PC-9 (cell line): ENCODE measurements at regions not wholly inside any gene's neighbourhood (a gene's known extent, or its start where the extent isn't known, plus 50 kb on each side); places are given as distances from the start of the nearest gene placed in this dataset.

Source experiments
- BruUV-seq: library from RNA; stranded (reverse); fragments of 400-500 nt; replicated peaks from 2 replicates; lab custom pipeline; 2021; lab: Mats Ljungman, UMichigan
- CTCF ChIA-PET: fragments of 300-600 bp; sonication (Branson Sonifier 250); formaldehyde crosslinking; loops from one replicate; lab custom pipeline; 2022; ENCODE audit warnings: antibody characterized with exemption; lab: Charles Lee
- POLR2A ChIA-PET: fragments of 300-600 bp; sonication (Branson Sonifier 250); formaldehyde crosslinking; loops from one replicate; lab custom pipeline; 2022; ENCODE audit warnings: antibody characterized with exemption; ENCODE audit not compliant: unreplicated experiment; lab: Charles Lee
- DNase-seq, 2 experiments: peaks; one replicate each; pipeline versions ENCODE4 v3.0.0 to v3.0.0-alpha.2; 2015 to 2022; ENCODE audit warnings: mixed read lengths in 1 of 2
- H2AFZ ChIP-seq: fragments of 200-600 bp; sonication (generic); 2 replicates; pipeline ENCODE4 v1.8.1; 2017; ENCODE audit warnings: antibody characterized with exemption
- H3F3A ChIP-seq: fragments of 200-600 bp; sonication (generic); 2 replicates; pipeline ENCODE4 v1.8.1; 2017; ENCODE audit warnings: antibody characterized with exemption, mild to moderate bottlenecking, low read depth; ENCODE audit not compliant: insufficient read depth
- H3K27ac ChIP-seq: fragments of 200-600 bp; sonication (generic); 2 replicates; pipeline ENCODE4 v1.6.1; 2016; ENCODE audit warnings: mixed run types
- H3K27me3 ChIP-seq: fragments of 200-600 bp; sonication (generic); 2 replicates; pipeline ENCODE4 v1.6.1; 2016; ENCODE audit warnings: low read depth, mixed run types; ENCODE audit not compliant: insufficient read depth
- H3K36me3 ChIP-seq: fragments of 200-600 bp; sonication (generic); 2 replicates; pipeline ENCODE4 v1.6.1; 2016; ENCODE audit warnings: low read depth, mixed run types
- H3K4me1 ChIP-seq: fragments of 200-600 bp; sonication (generic); replicated peaks from 2 replicates; pipeline ENCODE4 v1.6.1; 2016; ENCODE audit warnings: mixed run types; ENCODE audit not compliant: insufficient read depth
- H3K4me2 ChIP-seq: fragments of 200-600 bp; sonication (generic); 2 replicates; pipeline ENCODE4 v1.6.1; 2017; ENCODE audit warnings: mixed run types
- H3K4me3 ChIP-seq: fragments of 200-600 bp; sonication (generic); 2 replicates; pipeline ENCODE4 v1.6.1; 2016; ENCODE audit warnings: mixed run types
- H3K79me2 ChIP-seq: fragments of 200-600 bp; sonication (generic); 2 replicates; pipeline ENCODE4 v1.6.1; 2017; ENCODE audit warnings: low read depth, mixed run types
- H3K9me2 ChIP-seq: fragments of 200-600 bp; sonication (generic); 2 replicates; pipeline ENCODE4 v1.8.1; 2017; ENCODE audit warnings: mild to moderate bottlenecking; ENCODE audit not compliant: insufficient read depth
- H3K9me3 ChIP-seq: fragments of 200-600 bp; sonication (generic); 2 replicates; pipeline ENCODE4 v1.8.1; 2016; ENCODE audit warnings: low read depth; ENCODE audit not compliant: insufficient read depth
- H4K20me1 ChIP-seq: fragments of 200-600 bp; sonication (generic); 2 replicates; pipeline ENCODE4 v1.8.1; 2017; ENCODE audit not compliant: insufficient read depth
- EZH2 ChIP-seq: fragments of 200-600 bp; sonication (generic); IDR thresholded peaks from 2 replicates; pipeline ENCODE4 v1.8.0; 2017; ENCODE audit warnings: antibody characterized with exemption, low read depth
- intact Hi-C: fragments of 100-400 bp; cut with micrococcal nuclease; formaldehyde crosslinking; loops from one replicate; pipeline ENCODE4 v1.10.0; 2022; ENCODE audit not compliant: unreplicated experiment
- TF ChIP-seq, protein P1 (sequence below): fragments of 200-600 bp; sonication (generic); conservative IDR thresholded peaks from 2 replicates; pipeline ENCODE4 v1.6.1; 2017; ENCODE audit warnings: mixed run types, antibody characterized with exemption, mild to moderate bottlenecking, moderate library complexity

DNA sequence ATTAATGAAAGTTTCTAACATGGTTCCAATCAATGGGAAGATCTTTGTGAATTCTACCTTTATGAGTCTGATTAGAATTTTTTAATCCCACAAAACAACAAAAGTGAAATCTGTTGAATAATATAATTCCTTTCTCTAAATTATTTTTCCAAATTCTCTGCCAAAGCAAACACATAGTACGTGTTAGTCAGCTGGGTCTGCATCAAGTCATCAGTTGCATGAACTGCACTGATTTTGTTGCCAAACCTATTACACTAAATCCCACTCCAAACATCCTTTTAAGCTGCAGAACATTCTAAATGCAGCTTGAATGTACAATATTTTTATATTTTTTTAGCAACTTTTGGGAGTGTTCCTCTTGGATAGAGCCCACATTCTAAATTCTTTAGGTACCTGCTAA, 199.0 kb upstream of the HSF2 start:
- DNase-seq, result no peak
- no TSS peak for BruUV-seq
- Histone ChIP-seq H3K4me2 (no peak overlapping the region), H4K20me1 (no peaks in the 10 kb centered on the region), H3K27ac (no peak overlapping the region), H3K79me2 (no peaks in the 10 kb centered on the region), H3K36me3 (no peaks in the 10 kb centered on the region), H3F3A (no peaks in the 10 kb centered on the region), H3K9me3 (peaks cover 3% of the 10 kb centered on the region; the same call in 1 of the 2 replicates), H2AFZ (peak overlapping the region; percentile 50; the same call in 1 of the 2 replicates), H3K4me3 (no peak overlapping the region), H3K27me3 (no peaks in the 10 kb centered on the region), H3K9me2 (no peaks in the 10 kb centered on the region), H3K4me1 (no peaks in the 10 kb centered on the region)
- TF ChIP-seq EZH2, result no peak
- TF ChIP-seq, protein P1, sequence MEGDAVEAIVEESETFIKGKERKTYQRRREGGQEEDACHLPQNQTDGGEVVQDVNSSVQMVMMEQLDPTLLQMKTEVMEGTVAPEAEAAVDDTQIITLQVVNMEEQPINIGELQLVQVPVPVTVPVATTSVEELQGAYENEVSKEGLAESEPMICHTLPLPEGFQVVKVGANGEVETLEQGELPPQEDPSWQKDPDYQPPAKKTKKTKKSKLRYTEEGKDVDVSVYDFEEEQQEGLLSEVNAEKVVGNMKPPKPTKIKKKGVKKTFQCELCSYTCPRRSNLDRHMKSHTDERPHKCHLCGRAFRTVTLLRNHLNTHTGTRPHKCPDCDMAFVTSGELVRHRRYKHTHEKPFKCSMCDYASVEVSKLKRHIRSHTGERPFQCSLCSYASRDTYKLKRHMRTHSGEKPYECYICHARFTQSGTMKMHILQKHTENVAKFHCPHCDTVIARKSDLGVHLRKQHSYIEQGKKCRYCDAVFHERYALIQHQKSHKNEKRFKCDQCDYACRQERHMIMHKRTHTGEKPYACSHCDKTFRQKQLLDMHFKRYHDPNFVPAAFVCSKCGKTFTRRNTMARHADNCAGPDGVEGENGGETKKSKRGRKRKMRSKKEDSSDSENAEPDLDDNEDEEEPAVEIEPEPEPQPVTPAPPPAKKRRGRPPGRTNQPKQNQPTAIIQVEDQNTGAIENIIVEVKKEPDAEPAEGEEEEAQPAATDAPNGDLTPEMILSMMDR, result no peak
- intact Hi-C loops, result no loop called here
- POLR2A ChIA-PET, result no interaction called here
- CTCF ChIA-PET, result no interaction called here

GRCh38 chr6:122202576-122203137, 196.8 kb upstream of the HSF2 start:
- Histone ChIP-seq H3K9me3 (peaks cover 3% of the 10 kb centered on the region; the same call in 1 of the 2 replicates), H3K4me2 (no peak overlapping the region), H3K27ac (no peak overlapping the region), H3K79me2 (no peaks in the 10 kb centered on the region), H3K9me2 (0 out of 2 replicates have a peak, but pooled peaks cover 6% of the 10 kb centered on the region), H3K4me3 (no peak overlapping the region), H3K36me3 (no peaks in the 10 kb centered on the region), H2AFZ (peak overlapping the region; percentile 14; the same call in 1 of the 2 replicates), H3F3A (no peaks in the 10 kb centered on the region), H3K4me1 (no peaks in the 10 kb centered on the region), H4K20me1 (no peaks in the 10 kb centered on the region), H3K27me3 (no peaks in the 10 kb centered on the region)
- POLR2A ChIA-PET, result no interaction called here
- TF ChIP-seq EZH2, result no peak
- TF ChIP-seq, protein P1, result no peak
- intact Hi-C loops, result no loop called here
- CTCF ChIA-PET, result no interaction called here
- BruUV-seq, result no TSS peak
- no peak for DNase-seq

GRCh38 chr6:122207061-122207460, 192.4 kb upstream of the HSF2 start:
- Histone ChIP-seq H3K79me2 (no peaks in the 10 kb centered on the region), H3F3A (no peaks in the 10 kb centered on the region; the same call in 1 of the 2 replicates), H3K9me2 (0 out of 2 replicates have a peak, but pooled peaks cover 6% of the 10 kb centered on the region), H3K36me3 (no peaks in the 10 kb centered on the region), H3K4me2 (no peak overlapping the region), H3K4me3 (no peak overlapping the region), H3K4me1 (no peaks in the 10 kb centered on the region), H3K9me3 (peaks cover 3% of the 10 kb centered on the region; the same call in 1 of the 2 replicates), H3K27me3 (no peaks in the 10 kb centered on the region), H4K20me1 (no peaks in the 10 kb centered on the region), H3K27ac (no peak overlapping the region), H2AFZ (no peak overlapping the region)
- POLR2A ChIA-PET, result no interaction called here
- no peak for TF ChIP-seq EZH2
- TF ChIP-seq, protein P1, result no peak
- no peak for DNase-seq
- CTCF ChIA-PET, result no interaction called here
- intact Hi-C loops, result no loop called here
- no TSS peak for BruUV-seq
